ENCODE measurements at regions not wholly inside any gene's neighbourhood (a gene's known extent, or its start where the extent isn't known, plus 50 kb on each side); places are given as distances from the start of the nearest gene placed in this dataset.

DNA sequence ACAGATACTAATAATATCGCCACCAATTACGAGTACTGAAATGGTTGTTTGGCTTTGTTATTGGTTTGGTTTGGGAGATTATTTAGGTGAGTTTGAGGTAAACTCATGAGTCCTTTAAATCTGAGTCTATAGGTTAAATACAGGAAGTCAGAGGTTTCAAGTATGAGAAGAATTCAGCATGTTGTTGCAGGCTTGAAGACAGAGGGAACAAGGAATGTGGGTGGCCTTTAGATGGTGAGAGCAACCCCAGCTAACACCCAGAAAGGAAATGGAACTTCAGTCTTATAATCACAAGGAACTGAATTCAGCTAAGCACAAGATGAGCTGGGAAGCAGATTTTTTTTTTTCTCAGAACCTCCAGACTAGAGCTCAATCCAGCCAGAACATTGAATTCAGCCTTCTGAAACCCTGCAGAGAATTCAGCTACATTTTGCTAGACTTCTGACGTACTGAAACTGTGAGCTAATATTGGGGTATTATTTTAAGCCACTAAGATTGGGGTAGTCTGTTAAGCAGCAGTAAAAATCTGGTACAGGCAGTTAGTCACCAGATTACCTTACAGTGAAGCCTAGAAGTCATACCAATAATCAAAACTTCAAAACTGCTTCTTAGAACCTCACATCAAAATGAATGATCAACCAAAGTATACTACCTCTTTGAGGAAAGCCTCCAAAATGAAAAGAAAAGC lies 216.0 kb upstream of the PUM3 start:
- WGBS, 2 donors = 89 to 93% methylated on average over 3 of the region's 3 CpGs
- H3K27ac ChIP-seq = no peak overlapping the region
- no peak for ATAC-seq (ENCODE audit: low FRiP score in 2 of 2)
- no peak for DNase-seq
- H3K27me3 ChIP-seq = no peaks in the 10 kb centered on the region
- no peaks in the 10 kb centered on the region for H3K4me1 ChIP-seq
- TF ChIP-seq EP300 (IDR thresholded peaks at IDR 0.05) (no peak), CTCF (IDR thresholded peaks at IDR 0.05) (no peak), POLR2A (IDR thresholded peaks at IDR 0.05) (no peak), POLR2AphosphoS5 (IDR thresholded peaks at IDR 0.05) (no peak)
- no peak overlapping the region for H3K4me3 ChIP-seq
- H3K36me3 ChIP-seq = no peaks in the 10 kb centered on the region
- no peaks in the 10 kb centered on the region for H3K9me3 ChIP-seq

DNA sequence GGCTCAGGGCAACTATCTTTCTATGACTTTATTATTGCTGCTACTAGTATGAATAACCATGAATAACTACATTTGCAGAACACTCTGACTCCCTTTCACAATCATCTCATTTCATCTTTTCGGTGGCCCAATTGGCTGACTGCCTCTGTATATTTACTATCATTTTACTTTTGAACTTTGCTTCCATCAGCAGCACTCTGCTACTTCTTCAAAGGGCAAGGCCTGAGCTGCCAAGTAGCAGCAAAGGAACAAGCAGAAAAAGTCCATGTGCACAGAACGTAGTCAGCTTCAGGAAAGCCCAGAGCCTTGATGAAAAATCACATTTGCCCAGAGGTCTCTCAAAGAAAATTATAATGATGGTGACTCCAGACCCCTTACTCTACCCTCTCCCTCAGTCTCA lies 214.5 kb upstream of the PUM3 start:
- 55 to 73% methylated on average over 2 of the region's 2 CpGs for WGBS, 2 donors
- Histone ChIP-seq H3K27me3 (no peaks in the 10 kb centered on the region), H3K27ac (no peak overlapping the region), H3K4me1 (no peaks in the 10 kb centered on the region), H3K9me3 (no peaks in the 10 kb centered on the region), H3K36me3 (no peaks in the 10 kb centered on the region), H3K4me3 (no peak overlapping the region)
- no peak for TF ChIP-seq CTCF (IDR thresholded peaks at IDR 0.05)
- TF ChIP-seq POLR2AphosphoS5 (IDR thresholded peaks at IDR 0.05) = no peak
- TF ChIP-seq EP300 (IDR thresholded peaks at IDR 0.05) = no peak
- TF ChIP-seq POLR2A (IDR thresholded peaks at IDR 0.05) = no peak
- ATAC-seq (ENCODE audit: low FRiP score in 2 of 2) (no peak), DNase-seq (no peak)

DNA sequence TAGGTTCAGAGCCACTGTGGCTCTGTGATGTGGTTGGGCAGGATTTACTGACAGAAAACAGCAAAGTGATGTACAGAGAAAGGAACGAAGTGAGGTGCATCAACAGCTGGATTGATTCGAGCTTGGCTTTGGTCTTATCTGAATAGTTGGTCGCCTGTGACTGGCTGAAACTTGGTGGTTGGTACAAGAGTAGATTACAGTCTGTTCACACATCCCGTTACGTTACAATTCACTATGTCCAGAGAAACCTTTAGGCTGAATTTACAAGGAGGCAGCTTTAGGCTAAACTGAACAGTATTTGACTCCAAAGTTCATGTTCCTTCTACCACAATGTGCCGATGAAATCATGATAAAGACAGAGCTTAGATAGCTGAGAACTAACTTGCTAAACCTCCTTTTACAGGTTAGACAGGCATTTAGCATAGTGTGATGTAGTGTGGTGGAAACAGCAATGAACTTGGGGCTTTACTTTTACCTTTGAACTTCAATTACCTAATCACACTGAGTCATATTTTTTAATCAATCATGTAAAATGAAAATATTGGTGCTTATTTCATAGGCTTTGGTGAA lies 210.2 kb upstream of the PUM3 start:
- TF ChIP-seq CTCF (IDR thresholded peaks at IDR 0.05) (no peak), EP300 (IDR thresholded peaks at IDR 0.05) (no peak), POLR2AphosphoS5 (IDR thresholded peaks at IDR 0.05) (no peak), POLR2A (IDR thresholded peaks at IDR 0.05) (no peak)
- Histone ChIP-seq H3K4me1 (no peaks in the 10 kb centered on the region), H3K9me3 (no peaks in the 10 kb centered on the region), H3K36me3 (no peaks in the 10 kb centered on the region), H3K27me3 (no peaks in the 10 kb centered on the region), H3K27ac (no peak overlapping the region), H3K4me3 (no peak overlapping the region)
- 86 to 91% methylated on average over 6 of the region's 6 CpGs for WGBS, 2 donors
- no peak for DNase-seq
- ATAC-seq (ENCODE audit: low FRiP score in 2 of 2) = no peak

DNA sequence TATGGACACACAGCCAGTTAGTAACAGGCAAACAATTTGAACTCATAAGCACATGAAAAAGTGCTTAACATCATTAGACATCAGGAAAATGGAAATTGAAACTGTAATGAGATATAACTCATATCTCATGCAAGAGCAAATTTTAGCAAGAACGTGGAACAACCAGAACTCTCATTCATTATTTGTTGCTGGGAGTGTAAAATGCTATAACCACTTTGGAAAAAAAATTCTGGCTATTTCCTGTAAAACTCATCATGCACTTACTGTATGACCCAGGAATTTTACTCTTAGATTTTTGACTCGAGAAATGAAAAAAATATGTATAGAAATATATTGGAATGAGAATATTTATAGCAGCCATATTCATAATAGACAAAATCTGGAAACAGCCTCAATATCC lies 205.7 kb upstream of the PUM3 start:
- H3K27ac ChIP-seq = no peak overlapping the region
- no peaks in the 10 kb centered on the region for H3K27me3 ChIP-seq
- H3K36me3 ChIP-seq = no peaks in the 10 kb centered on the region
- no peak for DNase-seq
- no peaks in the 10 kb centered on the region for H3K9me3 ChIP-seq
- 61 to 64% methylated on average over 2 of the region's 2 CpGs for WGBS, 2 donors
- TF ChIP-seq CTCF (IDR thresholded peaks at IDR 0.05) (no peak), EP300 (IDR thresholded peaks at IDR 0.05) (no peak), POLR2A (IDR thresholded peaks at IDR 0.05) (no peak), POLR2AphosphoS5 (IDR thresholded peaks at IDR 0.05) (no peak)
- ATAC-seq (ENCODE audit: low FRiP score in 2 of 2) = no peak
- H3K4me3 ChIP-seq = no peak overlapping the region
- H3K4me1 ChIP-seq = no peaks in the 10 kb centered on the region

GRCh38 chr9:3047912-3048311 lies 204.0 kb upstream of the PUM3 start:
- Histone ChIP-seq H3K27me3 (no peaks in the 10 kb centered on the region), H3K27ac (no peak overlapping the region), H3K4me3 (no peak overlapping the region), H3K36me3 (no peaks in the 10 kb centered on the region), H3K9me3 (no peaks in the 10 kb centered on the region), H3K4me1 (no peaks in the 10 kb centered on the region)
- ATAC-seq (ENCODE audit: low FRiP score in 2 of 2) (no peak), DNase-seq (no peak)
- TF ChIP-seq EP300 (IDR thresholded peaks at IDR 0.05) (no peak), POLR2AphosphoS5 (IDR thresholded peaks at IDR 0.05) (no peak), POLR2A (IDR thresholded peaks at IDR 0.05) (no peak), CTCF (IDR thresholded peaks at IDR 0.05) (no peak)
- 67 to 97% methylated on average over 3 of the region's 3 CpGs for WGBS, 2 donors
